C4-2B (cell line): ENCODE measurements at regions not wholly inside any gene's neighbourhood (a gene's known extent, or its start where the extent isn't known, plus 50 kb on each side); places are given as distances from the start of the nearest gene placed in this dataset.

Experiments used
- ZFX ChIP-seq: fragments of 450-650 bp; IDR thresholded peaks from 2 replicates; pipeline ENCODE4 v1.6.1; 2017
- TF ChIP-seq, protein P1 (sequence below): fragments of 450-650 bp; conservative IDR thresholded peaks from 2 replicates; pipeline ENCODE4 v1.5.1; 2017; ENCODE audit warnings: mild to moderate bottlenecking

DNA sequence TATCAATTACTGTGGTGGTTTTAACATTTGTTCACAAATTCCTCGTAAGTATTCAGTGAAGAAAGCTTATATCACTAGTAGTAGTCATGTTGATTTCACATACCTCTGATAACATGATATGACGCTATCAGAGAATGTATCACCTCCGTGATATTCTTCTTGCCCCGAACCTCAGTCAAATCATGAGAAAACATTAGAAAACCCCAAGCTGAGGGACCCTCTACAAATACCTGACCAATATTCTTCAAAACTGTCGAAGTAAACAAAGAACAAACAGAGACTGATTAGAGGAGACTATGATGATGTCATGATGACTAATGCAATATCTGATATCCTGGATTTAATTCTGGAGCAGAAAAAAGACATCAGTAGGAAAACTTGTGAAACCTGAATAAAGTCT, 85.6 kb upstream of the SPOPL start:
- TF ChIP-seq, protein P1, sequence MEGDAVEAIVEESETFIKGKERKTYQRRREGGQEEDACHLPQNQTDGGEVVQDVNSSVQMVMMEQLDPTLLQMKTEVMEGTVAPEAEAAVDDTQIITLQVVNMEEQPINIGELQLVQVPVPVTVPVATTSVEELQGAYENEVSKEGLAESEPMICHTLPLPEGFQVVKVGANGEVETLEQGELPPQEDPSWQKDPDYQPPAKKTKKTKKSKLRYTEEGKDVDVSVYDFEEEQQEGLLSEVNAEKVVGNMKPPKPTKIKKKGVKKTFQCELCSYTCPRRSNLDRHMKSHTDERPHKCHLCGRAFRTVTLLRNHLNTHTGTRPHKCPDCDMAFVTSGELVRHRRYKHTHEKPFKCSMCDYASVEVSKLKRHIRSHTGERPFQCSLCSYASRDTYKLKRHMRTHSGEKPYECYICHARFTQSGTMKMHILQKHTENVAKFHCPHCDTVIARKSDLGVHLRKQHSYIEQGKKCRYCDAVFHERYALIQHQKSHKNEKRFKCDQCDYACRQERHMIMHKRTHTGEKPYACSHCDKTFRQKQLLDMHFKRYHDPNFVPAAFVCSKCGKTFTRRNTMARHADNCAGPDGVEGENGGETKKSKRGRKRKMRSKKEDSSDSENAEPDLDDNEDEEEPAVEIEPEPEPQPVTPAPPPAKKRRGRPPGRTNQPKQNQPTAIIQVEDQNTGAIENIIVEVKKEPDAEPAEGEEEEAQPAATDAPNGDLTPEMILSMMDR, result no peak
- TF ChIP-seq ZFX, result no peak
